ENCODE measurements at regions not wholly inside any gene's neighbourhood (a gene's known extent, or its start where the extent isn't known, plus 50 kb on each side); places are given as distances from the start of the nearest gene placed in this dataset.

GRCh38 chr12:40615590-40615989, 76.6 kb upstream of the CNTN1 start:
- no peak for TF ChIP-seq REST (IDR thresholded peaks at IDR 0.05; ENCODE audit: low read depth, low read length)
- no peak for TF ChIP-seq ASH2L (IDR thresholded peaks at IDR 0.05; ENCODE audit: borderline replicate concordance, low read depth)
- no peak for TF ChIP-seq EP300 (IDR thresholded peaks at IDR 0.05; ENCODE audit: borderline replicate concordance in 1 of 2, control insufficient read depth in 1 of 2, low read depth in 2 of 2, low read length in 2 of 2)
- TF ChIP-seq SMC3 (IDR thresholded peaks at IDR 0.05; ENCODE audit: borderline replicate concordance, low read length): no peak
- TF ChIP-seq RB1 (IDR thresholded peaks at IDR 0.05; ENCODE audit: borderline replicate concordance): no peak
- TF ChIP-seq NRF1 (conservative IDR thresholded peaks at IDR 0.05; ENCODE audit: low read depth, low read length): no peak
- TF ChIP-seq RELB (IDR thresholded peaks at IDR 0.05; ENCODE audit: low read depth): no peak
- TF ChIP-seq CHD2 (IDR thresholded peaks at IDR 0.05; ENCODE audit: borderline replicate concordance, low read depth, low read length): no peak
- no peak for TF ChIP-seq SMAD1 (IDR thresholded peaks at IDR 0.05; ENCODE audit: low read depth, partially characterized antibody)

Measured in GM12878 (cell line).